ENCODE measurements at regions not wholly inside any gene's neighbourhood (a gene's known extent, or its start where the extent isn't known, plus 50 kb on each side); places are given as distances from the start of the nearest gene placed in this dataset.

DNA sequence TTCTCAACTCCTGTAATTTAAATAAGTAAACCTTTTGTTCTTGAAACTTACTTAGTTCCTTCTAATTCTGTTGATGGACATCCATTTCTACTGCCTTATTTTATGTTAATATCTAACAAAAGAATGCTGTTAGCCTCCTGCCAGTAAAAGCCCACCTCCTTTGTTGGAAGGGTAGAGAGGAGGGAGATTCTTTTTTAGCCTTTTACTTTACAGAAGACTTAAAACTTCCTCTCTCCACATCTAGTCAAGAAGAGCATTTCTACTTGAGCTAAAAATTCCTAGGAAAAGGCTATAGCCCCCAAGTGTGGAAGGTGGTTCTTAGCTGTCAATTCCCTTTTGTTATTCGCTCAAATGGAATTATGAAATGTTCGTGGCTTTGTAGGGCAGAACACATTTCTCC is 118.7 kb downstream of the ZIC3 start:
- TF ChIP-seq, protein P1, sequence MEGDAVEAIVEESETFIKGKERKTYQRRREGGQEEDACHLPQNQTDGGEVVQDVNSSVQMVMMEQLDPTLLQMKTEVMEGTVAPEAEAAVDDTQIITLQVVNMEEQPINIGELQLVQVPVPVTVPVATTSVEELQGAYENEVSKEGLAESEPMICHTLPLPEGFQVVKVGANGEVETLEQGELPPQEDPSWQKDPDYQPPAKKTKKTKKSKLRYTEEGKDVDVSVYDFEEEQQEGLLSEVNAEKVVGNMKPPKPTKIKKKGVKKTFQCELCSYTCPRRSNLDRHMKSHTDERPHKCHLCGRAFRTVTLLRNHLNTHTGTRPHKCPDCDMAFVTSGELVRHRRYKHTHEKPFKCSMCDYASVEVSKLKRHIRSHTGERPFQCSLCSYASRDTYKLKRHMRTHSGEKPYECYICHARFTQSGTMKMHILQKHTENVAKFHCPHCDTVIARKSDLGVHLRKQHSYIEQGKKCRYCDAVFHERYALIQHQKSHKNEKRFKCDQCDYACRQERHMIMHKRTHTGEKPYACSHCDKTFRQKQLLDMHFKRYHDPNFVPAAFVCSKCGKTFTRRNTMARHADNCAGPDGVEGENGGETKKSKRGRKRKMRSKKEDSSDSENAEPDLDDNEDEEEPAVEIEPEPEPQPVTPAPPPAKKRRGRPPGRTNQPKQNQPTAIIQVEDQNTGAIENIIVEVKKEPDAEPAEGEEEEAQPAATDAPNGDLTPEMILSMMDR (IDR thresholded peaks at IDR 0.05), result no peak
- TF ChIP-seq POLR2A (IDR thresholded peaks at IDR 0.05), result no peak
